ENCODE measurements at regions not wholly inside any gene's neighbourhood (a gene's known extent, or its start where the extent isn't known, plus 50 kb on each side); places are given as distances from the start of the nearest gene placed in this dataset.

GRCh38 chr2:88824951-88825350, 133.5 kb downstream of the RPIA start:
- H3K4me1 Mint-ChIP-seq (ENCODE audit: low read depth) = no peaks in the 10 kb centered on the region
- ATAC-seq (no peak), DNase-seq (no peak)
- H3K9me3 Mint-ChIP-seq (ENCODE audit: insufficient read depth) = no peaks in the 10 kb centered on the region
- no peak overlapping the region for H3K4me3 Mint-ChIP-seq
- no peak overlapping the region for H3K27ac Mint-ChIP-seq
- ChIA-PET POLR2A (no interaction called here), CTCF (no interaction called here)
- no peaks in the 10 kb centered on the region for H3K27me3 Mint-ChIP-seq (ENCODE audit: low read depth)
- H3K36me3 Mint-ChIP-seq (ENCODE audit: low read depth) = no peaks in the 10 kb centered on the region

- CTCF ChIA-PET = no interaction called here
- POLR2A ChIA-PET = no interaction called here
- DNase-seq = no peak
Observed at GRCh38 chr2:88826399-88826798, 134.9 kb downstream of the RPIA start.

GRCh38 chr2:88827821-88828220, 136.3 kb downstream of the RPIA start:
- Mint-ChIP-seq H3K4me1 (ENCODE audit: low read depth) (no peaks in the 10 kb centered on the region), H3K27me3 (ENCODE audit: low read depth) (peaks cover 2% of the 10 kb centered on the region), H3K9me3 (ENCODE audit: insufficient read depth) (no peaks in the 10 kb centered on the region), H3K4me3 (no peak overlapping the region), H3K27ac (no peak overlapping the region), H3K36me3 (ENCODE audit: low read depth) (no peaks in the 10 kb centered on the region)
- no peak for ATAC-seq
- DNase-seq = no peak
- ChIA-PET CTCF (no interaction called here), POLR2A (no interaction called here)

More at GRCh38 chr2:88826399-88826798, 134.9 kb downstream of the RPIA start:
- no peak for ATAC-seq
- H3K27ac Mint-ChIP-seq = no peak overlapping the region
- H3K36me3 Mint-ChIP-seq (ENCODE audit: low read depth) = no peaks in the 10 kb centered on the region
- no peaks in the 10 kb centered on the region for H3K27me3 Mint-ChIP-seq (ENCODE audit: low read depth)
- no peaks in the 10 kb centered on the region for H3K4me1 Mint-ChIP-seq (ENCODE audit: low read depth)
- no peaks in the 10 kb centered on the region for H3K9me3 Mint-ChIP-seq (ENCODE audit: insufficient read depth)
- no peak overlapping the region for H3K4me3 Mint-ChIP-seq

GRCh38 chr2:88828397-88829137, 137.1 kb downstream of the RPIA start:
- POLR2A ChIA-PET = no interaction called here
- CTCF ChIA-PET = no interaction called here
- ATAC-seq (no peak), DNase-seq (no peak)
- no peaks in the 10 kb centered on the region for H3K9me3 Mint-ChIP-seq (ENCODE audit: insufficient read depth)
- H3K4me1 Mint-ChIP-seq (ENCODE audit: low read depth) = no peaks in the 10 kb centered on the region
- peaks cover 3% of the 10 kb centered on the region for H3K27me3 Mint-ChIP-seq (ENCODE audit: low read depth)
- H3K4me3 Mint-ChIP-seq = no peak overlapping the region
- H3K36me3 Mint-ChIP-seq (ENCODE audit: low read depth) = no peaks in the 10 kb centered on the region
- H3K27ac Mint-ChIP-seq = no peak overlapping the region

GRCh38 chr2:88829607-88830463, 138.4 kb downstream of the RPIA start:
- no peaks in the 10 kb centered on the region for H3K9me3 Mint-ChIP-seq (ENCODE audit: insufficient read depth)
- no peaks in the 10 kb centered on the region for H3K36me3 Mint-ChIP-seq (ENCODE audit: low read depth)
- no peak overlapping the region for H3K27ac Mint-ChIP-seq
- no peak for ATAC-seq
- POLR2A ChIA-PET = no interaction called here
- DNase-seq = no peak
- peaks cover 7% of the 10 kb centered on the region for H3K27me3 Mint-ChIP-seq (ENCODE audit: low read depth)
- H3K4me3 Mint-ChIP-seq = no peak overlapping the region
- CTCF ChIA-PET = interaction anchor here (1.4 to 2.1 kb wide), 4 partner anchors 15 to 90 kb away, joined by 4 to 7 read pairs (median 6); no protein-coding TSS in a partner anchor
- H3K4me1 Mint-ChIP-seq (ENCODE audit: low read depth) = no peaks in the 10 kb centered on the region

GRCh38 chr2:88831071-88831791, 139.8 kb downstream of the RPIA start:
- H3K4me1 Mint-ChIP-seq (ENCODE audit: low read depth) = no peaks in the 10 kb centered on the region
- H3K9me3 Mint-ChIP-seq (ENCODE audit: insufficient read depth) = no peaks in the 10 kb centered on the region
- ChIA-PET POLR2A (no interaction called here), CTCF (interaction anchor here (0.6 to 2.1 kb wide), 16 partner anchors 8 to 115 kb away, joined by 3 to 7 read pairs (median 4); no protein-coding TSS in a partner anchor)
- H3K27ac Mint-ChIP-seq = no peak overlapping the region
- H3K27me3 Mint-ChIP-seq (ENCODE audit: low read depth) = peaks cover 7% of the 10 kb centered on the region
- no peak for DNase-seq
- ATAC-seq = no peak
- H3K36me3 Mint-ChIP-seq (ENCODE audit: low read depth) = no peaks in the 10 kb centered on the region
- no peak overlapping the region for H3K4me3 Mint-ChIP-seq

GRCh38 chr2:88831792-88832248, 140.3 kb downstream of the RPIA start:
- Mint-ChIP-seq H3K36me3 (ENCODE audit: low read depth) (no peaks in the 10 kb centered on the region), H3K27ac (no peak overlapping the region), H3K4me1 (ENCODE audit: low read depth) (no peaks in the 10 kb centered on the region), H3K27me3 (ENCODE audit: low read depth) (peaks cover 7% of the 10 kb centered on the region), H3K9me3 (ENCODE audit: insufficient read depth) (no peaks in the 10 kb centered on the region), H3K4me3 (no peak overlapping the region)
- POLR2A ChIA-PET = no interaction called here
- DNase-seq (peak; percentile 66), ATAC-seq (peak; percentile 63)
- CTCF ChIA-PET = interaction anchor here (0.6 to 2.1 kb wide), 19 partner anchors 9 to 116 kb away, joined by 3 to 7 read pairs (median 4); no protein-coding TSS in a partner anchor

GRCh38 chr2:88832311-88832991, 141.0 kb downstream of the RPIA start:
- no peak for ATAC-seq

GRCh38 chr2:88832992-88833389, 141.5 kb downstream of the RPIA start:
- no peak for ATAC-seq
- Mint-ChIP-seq H3K36me3 (ENCODE audit: low read depth) (no peaks in the 10 kb centered on the region), H3K27ac (no peak overlapping the region), H3K4me3 (no peak overlapping the region), H3K4me1 (ENCODE audit: low read depth) (no peaks in the 10 kb centered on the region), H3K9me3 (ENCODE audit: insufficient read depth) (no peaks in the 10 kb centered on the region), H3K27me3 (ENCODE audit: low read depth) (peaks cover 8% of the 10 kb centered on the region)
- no peak for DNase-seq
- CTCF ChIA-PET = interaction anchor here (1.0 to 1.7 kb wide), 5 partner anchors 14 to 86 kb away, joined by 3 to 5 read pairs (median 4); no protein-coding TSS in a partner anchor
- POLR2A ChIA-PET = no interaction called here

More at GRCh38 chr2:88832311-88832991, 141.0 kb downstream of the RPIA start:
- Mint-ChIP-seq H3K4me3 (no peak overlapping the region), H3K36me3 (ENCODE audit: low read depth) (no peaks in the 10 kb centered on the region), H3K4me1 (ENCODE audit: low read depth) (no peaks in the 10 kb centered on the region), H3K27me3 (ENCODE audit: low read depth) (peaks cover 7% of the 10 kb centered on the region), H3K27ac (no peak overlapping the region), H3K9me3 (ENCODE audit: insufficient read depth) (no peaks in the 10 kb centered on the region)
- CTCF ChIA-PET = interaction anchor here (1.0 to 2.1 kb wide), 11 partner anchors 14 to 86 kb away, joined by 3 to 7 read pairs (median 4); no protein-coding TSS in a partner anchor
- POLR2A ChIA-PET = no interaction called here
- DNase-seq = no peak

- H3K36me3 Mint-ChIP-seq (ENCODE audit: low read depth) = no peaks in the 10 kb centered on the region
- DNase-seq (no peak), ATAC-seq (no peak)
- H3K27ac Mint-ChIP-seq = no peak overlapping the region
- no peaks in the 10 kb centered on the region for H3K9me3 Mint-ChIP-seq (ENCODE audit: insufficient read depth)
- H3K4me3 Mint-ChIP-seq = no peak overlapping the region
- POLR2A ChIA-PET = no interaction called here
- no peaks in the 10 kb centered on the region for H3K4me1 Mint-ChIP-seq (ENCODE audit: low read depth)
- CTCF ChIA-PET = interaction anchor here (1.2 kb wide), 1 partner anchor 95 kb away, joined by 6 read pairs; no protein-coding TSS in a partner anchor
- peaks cover 11% of the 10 kb centered on the region for H3K27me3 Mint-ChIP-seq (ENCODE audit: low read depth)
Observed at GRCh38 chr2:88834376-88834775, 142.9 kb downstream of the RPIA start.

- Mint-ChIP-seq H3K4me1 (ENCODE audit: low read depth) (no peaks in the 10 kb centered on the region), H3K27ac (no peak overlapping the region), H3K4me3 (no peak overlapping the region), H3K27me3 (ENCODE audit: low read depth) (peaks cover 16% of the 10 kb centered on the region), H3K36me3 (ENCODE audit: low read depth) (no peaks in the 10 kb centered on the region), H3K9me3 (ENCODE audit: insufficient read depth) (no peaks in the 10 kb centered on the region)
- ATAC-seq = no peak
- ChIA-PET POLR2A (no interaction called here), CTCF (interaction anchor here (1.2 kb wide), 1 partner anchor 96 kb away, joined by 6 read pairs; no protein-coding TSS in a partner anchor)
- DNase-seq = no peak
Observed at GRCh38 chr2:88834866-88835265, 143.4 kb downstream of the RPIA start.
